COLO668 (cell line): ENCODE measurements at regions not wholly inside any gene's neighbourhood (a gene's known extent, or its start where the extent isn't known, plus 50 kb on each side); places are given as distances from the start of the nearest gene placed in this dataset.

ENCODE experiments used
- DNase-seq: peaks from one replicate; lab custom pipeline; 2025; ENCODE audit not compliant: unreplicated experiment; lab: John Stamatoyannopoulos, UW

GRCh38 chr20:18957328-18957727, 143.7 kb downstream of the SCP2D1 start:
- no peak for DNase-seq

GRCh38 chr20:18971121-18971520, 157.5 kb downstream of the SCP2D1 start:
- DNase-seq, result no peak

- no peak for DNase-seq
Observed at GRCh38 chr20:18971574-18971973, 158.0 kb downstream of the SCP2D1 start.

GRCh38 chr20:18972251-18972876, 158.8 kb downstream of the SCP2D1 start:
- DNase-seq, result no peak

GRCh38 chr20:18973529-18974173, 160.1 kb downstream of the SCP2D1 start:
- DNase-seq, result no peak

- DNase-seq, result no peak
Observed at GRCh38 chr20:18974660-18975059, 161.1 kb downstream of the SCP2D1 start.

GRCh38 chr20:18977441-18977840, 163.9 kb downstream of the SCP2D1 start:
- DNase-seq, result no peak

GRCh38 chr20:18978311-18978710, 164.7 kb downstream of the SCP2D1 start:
- DNase-seq, result no peak

- no peak for DNase-seq
Observed at GRCh38 chr20:18979132-18979531, 165.5 kb downstream of the SCP2D1 start.

- DNase-seq, result no peak
Observed at GRCh38 chr20:18981962-18982539, 168.5 kb downstream of the SCP2D1 start.

GRCh38 chr20:18983796-18984195, 170.2 kb downstream of the SCP2D1 start:
- peak; percentile 21 for DNase-seq

- no peak for DNase-seq
Observed at GRCh38 chr20:18984238-18985200, 170.9 kb downstream of the SCP2D1 start.

GRCh38 chr20:18985551-18985950, 172.0 kb downstream of the SCP2D1 start:
- no peak for DNase-seq

GRCh38 chr20:18986146-18986830, 172.7 kb downstream of the SCP2D1 start:
- DNase-seq, result no peak

GRCh38 chr20:18986895-18987580, 173.5 kb downstream of the SCP2D1 start:
- no peak for DNase-seq

GRCh38 chr20:18987781-18988360, 174.3 kb downstream of the SCP2D1 start:
- DNase-seq, result no peak

GRCh38 chr20:18988701-18989100, 175.1 kb downstream of the SCP2D1 start:
- no peak for DNase-seq

GRCh38 chr20:18989736-18990474, 176.3 kb downstream of the SCP2D1 start:
- no peak for DNase-seq

- no peak for DNase-seq
Observed at GRCh38 chr20:18991012-18991411, 177.4 kb downstream of the SCP2D1 start.
